A549 (cell line): ENCODE measurements at regions not wholly inside any gene's neighbourhood (a gene's known extent, or its start where the extent isn't known, plus 50 kb on each side); places are given as distances from the start of the nearest gene placed in this dataset.

ENCODE experiments used
- ATAC-seq, 2 experiments: fragments of 200-7000 bp in 1 of 2; fragments of >200 bp in 1 of 2; cut with Nextera tagmentation in 1 of 2; cut with Tn5 transposase in 1 of 2; 3 replicates each; pipeline versions ENCODE4 v1.8.0 to v1.9.1; 2018 to 2020; ENCODE audit warnings: mild to moderate bottlenecking in 1 of 2, moderate library complexity in 1 of 2
- CTCF ChIA-PET: fragments of 300-600 bp; sonication (Branson Sonifier 250); formaldehyde crosslinking; extraction: SDS; loops from one replicate; lab custom pipeline; 2021; ENCODE audit warnings: antibody characterized with exemption, inconsistent platforms; lab: Yijun Ruan, JAX
- POLR2A ChIA-PET: fragments of 350-600 bp; formaldehyde crosslinking; extraction: SDS; loops from one replicate; lab custom pipeline; 2021; ENCODE audit warnings: antibody characterized with exemption, inconsistent platforms; lab: Yijun Ruan, JAX
- DNase-seq, 2 experiments: peaks; one replicate each; pipeline versions ENCODE4 v3.0.0 to v3.0.0-alpha.2; 2011 to 2016; ENCODE audit warnings: low read depth in 1 of 2, low spot score in 1 of 2
- FAIRE-seq: peaks from 2 replicates; lab custom pipeline; 2011; peaks lifted over from hg19 to GRCh38; lab: Jason Lieb, UNC
- H3K27ac ChIP-seq, 2 experiments: fragments of >200 bp; sonication (Bioruptor Twin); formaldehyde crosslinking; 3 replicates each; pipeline ENCODE4 v1.5.1; 2016 to 2017
- H3K4me1 ChIP-seq: fragments of >200 bp; sonication (Bioruptor Twin); formaldehyde crosslinking; 3 replicates; pipeline ENCODE4 v1.6.1; 2016
- H3K4me2 ChIP-seq: fragments of >200 bp; sonication (Bioruptor Twin); formaldehyde crosslinking; 3 replicates; pipeline ENCODE4 v1.6.1; 2016
- H3K4me3 ChIP-seq: fragments of >200 bp; sonication (Bioruptor Twin); formaldehyde crosslinking; 3 replicates; pipeline ENCODE4 v1.5.1; 2016
- H3K9me3 ChIP-seq: fragments of >200 bp; sonication (Bioruptor Twin); formaldehyde crosslinking; 3 replicates; pipeline ENCODE4 v1.6.1; 2016
- CEBPB ChIP-seq, 2 experiments: fragments of >200 bp in 1 of 2; sonication (Bioruptor Twin) in 1 of 2; formaldehyde crosslinking in 1 of 2; IDR thresholded peaks; 2 replicates each; pipeline ENCODE4 v1.6.1; 2012 to 2016
- EHF ChIP-seq: fragments of 250-450 bp; sonication (Bioruptor Pico); IDR thresholded peaks from 2 replicates; pipeline ENCODE4 v1.5.0; 2020; ENCODE audit warnings: mild to moderate bottlenecking
- EHMT2 ChIP-seq: fragments of 200-600 bp; sonication (generic); IDR thresholded peaks from 2 replicates; pipeline ENCODE4 v1.6.1; 2016; ENCODE audit warnings: antibody characterized with exemption, low read depth, mild to moderate bottlenecking, moderate library complexity
- EP300 ChIP-seq, 2 experiments: fragments of >200 bp; sonication (Bioruptor Twin); formaldehyde crosslinking; IDR thresholded peaks; 2 replicates in 1 of 2; 3 replicates in 1 of 2; pipeline ENCODE4 v1.6.1; 2016 to 2017
- ESRRA ChIP-seq: fragments of 150-350 bp; IDR thresholded peaks from 2 replicates; pipeline ENCODE4 v1.6.1; 2014; ENCODE audit warnings: mild to moderate bottlenecking, low read length, borderline replicate concordance
- FOSB ChIP-seq: fragments of 250-450 bp; sonication (Bioruptor Pico); IDR thresholded peaks from 2 replicates; pipeline ENCODE4 v1.5.0; 2020; ENCODE audit warnings: mild to moderate bottlenecking, moderate library complexity
- GATA3 ChIP-seq: IDR thresholded peaks from 2 replicates; pipeline ENCODE4 v1.6.1; 2012; ENCODE audit warnings: borderline replicate concordance
- HEYL ChIP-seq: fragments of 250-450 bp; sonication (Bioruptor Pico); IDR thresholded peaks from 2 replicates; pipeline ENCODE4 v1.8.0; 2021; ENCODE audit warnings: mild to moderate bottlenecking, moderate library complexity
- JUN ChIP-seq, 2 experiments: fragments of >200 bp; sonication (Bioruptor Twin); formaldehyde crosslinking; IDR thresholded peaks; 2 replicates in 1 of 2; 3 replicates in 1 of 2; pipeline ENCODE4 v1.6.1; 2016 to 2017
- MAZ ChIP-seq: fragments of 150-350 bp; IDR thresholded peaks from 2 replicates; pipeline ENCODE4 v1.6.1; 2014; ENCODE audit warnings: antibody characterized with exemption, low read depth, low read length, borderline replicate concordance
- MYC ChIP-seq: IDR thresholded peaks from 2 replicates; pipeline ENCODE4 v1.6.1; 2012; ENCODE audit warnings: mild to moderate bottlenecking, inconsistent platforms, low read length, improper control_type of control experiment, borderline replicate concordance
- NPAS2 ChIP-seq: fragments of 250-450 bp; sonication (Bioruptor Pico); IDR thresholded peaks from 2 replicates; pipeline ENCODE4 v1.8.0; 2022; ENCODE audit warnings: mild to moderate bottlenecking, moderate library complexity, borderline replicate concordance
- POLR2A ChIP-seq: IDR thresholded peaks from 2 replicates; pipeline ENCODE4 v1.6.1; 2012; ENCODE audit warnings: mild to moderate bottlenecking, low read length
- POLR2AphosphoS2 ChIP-seq: conservative IDR thresholded peaks from 2 replicates; pipeline ENCODE4 v1.6.1; 2012; ENCODE audit warnings: low read length, improper control_type of control experiment, inconsistent platforms
- RAD21 ChIP-seq, 2 experiments: fragments of >200 bp in 1 of 2; sonication (Bioruptor Twin) in 1 of 2; formaldehyde crosslinking in 1 of 2; IDR thresholded peaks in 1 of 2; conservative IDR thresholded peaks in 1 of 2; 2 replicates in 1 of 2; 3 replicates in 1 of 2; pipeline ENCODE4 v1.6.1; 2012 to 2018; ENCODE audit warnings: inconsistent platforms in 1 of 2
- RARB ChIP-seq: fragments of 250-450 bp; sonication (Bioruptor Pico); IDR thresholded peaks from 2 replicates; pipeline ENCODE4 v1.8.0; 2021; ENCODE audit warnings: mild to moderate bottlenecking, moderate library complexity
- RCOR1 ChIP-seq: fragments of 150-350 bp; IDR thresholded peaks from 2 replicates; pipeline ENCODE4 v1.6.1; 2014; ENCODE audit warnings: antibody characterized with exemption, low read length, low read depth
- RNF2 ChIP-seq: fragments of 200-600 bp; sonication (generic); IDR thresholded peaks from 2 replicates; pipeline ENCODE4 v1.6.1; 2016; ENCODE audit warnings: low read depth, mild to moderate bottlenecking, antibody characterized with exemption, moderate library complexity, borderline replicate concordance
- SMC3 ChIP-seq: fragments of >200 bp; sonication (Bioruptor Twin); formaldehyde crosslinking; IDR thresholded peaks from 3 replicates; pipeline ENCODE4 v1.6.1; 2018; ENCODE audit warnings: inconsistent platforms
- SREBF2 ChIP-seq: fragments of 450-650 bp; IDR thresholded peaks from 2 replicates; pipeline ENCODE4 v1.6.1; 2014; ENCODE audit warnings: mild to moderate bottlenecking, moderate library complexity
- TP53 ChIP-seq: fragments of 250-450 bp; sonication (Bioruptor Pico); IDR thresholded peaks from 2 replicates; pipeline ENCODE4 v1.5.0; 2021; ENCODE audit warnings: mild to moderate bottlenecking, moderate library complexity
- ZC3H11A ChIP-seq: fragments of 450-650 bp; IDR thresholded peaks from 2 replicates; pipeline ENCODE4 v1.6.1; 2014; ENCODE audit warnings: antibody characterized with exemption, mild to moderate bottlenecking
- ZFP36 ChIP-seq: fragments of 450-650 bp; IDR thresholded peaks from 2 replicates; pipeline ENCODE4 v1.6.1; 2014; ENCODE audit warnings: borderline replicate concordance; ENCODE audit not compliant: partially characterized antibody
- WGBS: methylation state at CpG from one replicate; pipeline ENCODE4 v1.1.6; 2017; ENCODE audit errors: missing lambda C conversion rate; 5-methylcytosine and 5-hydroxymethylcytosine counted together
- TF ChIP-seq, protein P1 (sequence below): fragments of >200 bp; sonication (Bioruptor Twin); formaldehyde crosslinking; IDR thresholded peaks from 3 replicates; pipeline ENCODE4 v1.6.1; 2016
- TF ChIP-seq, protein P2 (sequence below): fragments of >200 bp; sonication (Bioruptor Twin); formaldehyde crosslinking; IDR thresholded peaks from 3 replicates; pipeline ENCODE4 v1.5.1; 2016
- TF ChIP-seq, protein P3 (sequence below): fragments of 200-600 bp; sonication (generic); IDR thresholded peaks from 2 replicates; pipeline ENCODE4 v1.6.1; 2016; ENCODE audit warnings: antibody characterized with exemption, mild to moderate bottlenecking, moderate library complexity

DNA sequence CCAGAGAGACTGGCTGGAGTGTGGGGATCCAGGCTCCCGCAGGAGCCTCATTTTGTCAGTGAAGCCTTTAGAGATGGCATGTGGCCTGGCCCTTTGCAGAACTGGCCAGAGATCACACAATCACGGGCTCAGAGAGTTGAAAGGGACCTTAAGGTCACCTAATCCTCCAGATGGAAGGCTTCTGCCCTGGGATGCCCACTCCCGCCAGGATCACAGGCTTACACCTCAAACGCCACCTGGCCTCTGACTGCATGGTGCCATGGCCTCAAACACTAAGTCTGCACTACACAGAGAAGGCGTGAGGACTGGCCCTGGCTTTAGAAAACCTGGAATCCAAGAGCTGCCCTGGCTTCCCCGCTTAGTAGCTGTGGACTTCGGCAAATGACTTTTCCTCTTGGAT lies 306.8 kb upstream of the CCL2 start:
- no peak for ATAC-seq
- POLR2A ChIA-PET: no interaction called here
- Histone ChIP-seq H3K4me2 (no peak overlapping the region), H3K9me3 (no peaks in the 10 kb centered on the region), H3K4me1 (no peaks in the 10 kb centered on the region), H3K27ac (no peak overlapping the region), H3K4me3 (no peak overlapping the region)
- WGBS: 18% methylated on average over 6 of the region's 7 CpGs
- FAIRE-seq: no peak
- DNase-seq: no peak
- CTCF ChIA-PET: interaction anchor here (1.0 kb wide), 1 partner anchor 15 kb away, joined by 4 read pairs; no protein-coding TSS in a partner anchor
- TF ChIP-seq RCOR1: no peak
- TF ChIP-seq SREBF2: no peak
- TF ChIP-seq MYC: no peak
- TF ChIP-seq NPAS2: no peak
- no peak for TF ChIP-seq ESRRA
- no peak for TF ChIP-seq RNF2
- TF ChIP-seq, protein P1, sequence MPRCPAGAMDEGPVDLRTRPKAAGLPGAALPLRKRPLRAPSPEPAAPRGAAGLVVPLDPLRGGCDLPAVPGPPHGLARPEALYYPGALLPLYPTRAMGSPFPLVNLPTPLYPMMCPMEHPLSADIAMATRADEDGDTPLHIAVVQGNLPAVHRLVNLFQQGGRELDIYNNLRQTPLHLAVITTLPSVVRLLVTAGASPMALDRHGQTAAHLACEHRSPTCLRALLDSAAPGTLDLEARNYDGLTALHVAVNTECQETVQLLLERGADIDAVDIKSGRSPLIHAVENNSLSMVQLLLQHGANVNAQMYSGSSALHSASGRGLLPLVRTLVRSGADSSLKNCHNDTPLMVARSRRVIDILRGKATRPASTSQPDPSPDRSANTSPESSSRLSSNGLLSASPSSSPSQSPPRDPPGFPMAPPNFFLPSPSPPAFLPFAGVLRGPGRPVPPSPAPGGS: no peak
- TF ChIP-seq, protein P2, sequence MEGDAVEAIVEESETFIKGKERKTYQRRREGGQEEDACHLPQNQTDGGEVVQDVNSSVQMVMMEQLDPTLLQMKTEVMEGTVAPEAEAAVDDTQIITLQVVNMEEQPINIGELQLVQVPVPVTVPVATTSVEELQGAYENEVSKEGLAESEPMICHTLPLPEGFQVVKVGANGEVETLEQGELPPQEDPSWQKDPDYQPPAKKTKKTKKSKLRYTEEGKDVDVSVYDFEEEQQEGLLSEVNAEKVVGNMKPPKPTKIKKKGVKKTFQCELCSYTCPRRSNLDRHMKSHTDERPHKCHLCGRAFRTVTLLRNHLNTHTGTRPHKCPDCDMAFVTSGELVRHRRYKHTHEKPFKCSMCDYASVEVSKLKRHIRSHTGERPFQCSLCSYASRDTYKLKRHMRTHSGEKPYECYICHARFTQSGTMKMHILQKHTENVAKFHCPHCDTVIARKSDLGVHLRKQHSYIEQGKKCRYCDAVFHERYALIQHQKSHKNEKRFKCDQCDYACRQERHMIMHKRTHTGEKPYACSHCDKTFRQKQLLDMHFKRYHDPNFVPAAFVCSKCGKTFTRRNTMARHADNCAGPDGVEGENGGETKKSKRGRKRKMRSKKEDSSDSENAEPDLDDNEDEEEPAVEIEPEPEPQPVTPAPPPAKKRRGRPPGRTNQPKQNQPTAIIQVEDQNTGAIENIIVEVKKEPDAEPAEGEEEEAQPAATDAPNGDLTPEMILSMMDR: no peak
- TF ChIP-seq POLR2A: no peak
- TF ChIP-seq JUN (IDR thresholded peaks at IDR 0.05): no peak

DNA sequence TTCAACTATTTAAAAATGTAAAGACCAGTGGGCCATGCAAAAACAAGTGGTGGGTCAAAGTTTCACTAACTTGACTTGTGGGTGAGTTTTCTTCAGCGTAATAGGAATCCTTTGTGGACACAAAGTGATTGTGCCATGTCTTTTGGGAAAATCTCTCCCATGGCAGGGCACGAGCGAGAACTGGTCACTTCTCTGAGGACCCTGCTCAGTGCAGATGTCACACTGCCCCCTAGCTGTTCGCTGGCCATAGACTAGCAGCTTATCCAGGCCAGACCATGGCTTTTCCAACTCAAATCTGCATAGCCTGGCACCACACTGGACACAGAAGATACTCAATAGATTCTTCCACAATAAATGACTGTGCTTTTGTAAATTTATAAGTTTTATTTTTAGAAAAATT lies 306.0 kb upstream of the CCL2 start:
- FAIRE-seq (no peak), DNase-seq (peak in 1 of 2 experiments; percentile 42), ATAC-seq (peak; percentile 49 to 88; a peak in 3 of 6 replicates)
- no peak overlapping the region for H3K27ac ChIP-seq
- TF ChIP-seq, protein P2: peak; percentile 30
- peak in 1 of 2 experiments; percentile 53; a peak in 2 of 5 replicates for TF ChIP-seq RAD21 (conservative IDR thresholded peaks at IDR 0.05 in 1 of 2, IDR thresholded peaks at IDR 0.05 in 1 of 2)
- TF ChIP-seq RARB: no peak
- TF ChIP-seq JUN (IDR thresholded peaks at IDR 0.05): no peak
- 0 out of 3 replicates have a peak, but pooled peaks have one; percentile 6 for TF ChIP-seq SMC3
- CTCF ChIA-PET: interaction anchor here (0.6 to 1.0 kb wide), 2 partner anchors 10 to 14 kb away, joined by 4 read pairs; no protein-coding TSS in a partner anchor
- H3K4me3 ChIP-seq: no peak overlapping the region
- H3K4me1 ChIP-seq: no peaks in the 10 kb centered on the region
- H3K9me3 ChIP-seq: no peaks in the 10 kb centered on the region
- no peak overlapping the region for H3K4me2 ChIP-seq
- POLR2A ChIA-PET: no interaction called here
- WGBS: 8% methylated on average over 4 of the region's 4 CpGs

DNA sequence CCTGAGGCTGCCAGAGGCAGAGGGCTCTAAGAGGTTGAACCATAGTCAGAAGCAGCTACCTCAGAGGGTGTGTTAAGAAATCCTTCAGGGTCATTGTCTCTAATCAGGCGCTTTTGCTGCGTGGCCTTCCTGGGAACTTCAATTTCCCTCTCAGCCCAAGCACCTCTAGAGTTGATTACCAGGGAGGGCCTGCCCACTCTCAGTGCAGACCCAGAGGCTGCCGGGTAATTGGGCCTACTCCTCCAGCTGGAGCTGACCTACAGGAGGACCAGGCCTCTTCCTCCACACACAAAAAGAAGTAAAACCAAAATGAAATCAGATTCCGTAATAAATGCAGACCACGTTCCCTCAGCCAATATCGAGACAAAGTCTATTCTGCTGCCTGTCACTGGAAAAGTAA lies 305.0 kb upstream of the CCL2 start:
- ATAC-seq (no peak), DNase-seq (no peak), FAIRE-seq (no peak)
- H3K4me2 ChIP-seq: no peak overlapping the region
- H3K9me3 ChIP-seq: no peaks in the 10 kb centered on the region
- ChIA-PET CTCF (no interaction called here), POLR2A (no interaction called here)
- H3K4me3 ChIP-seq: no peak overlapping the region
- H3K27ac ChIP-seq: no peak overlapping the region
- 22% methylated on average over 6 of the region's 6 CpGs for WGBS
- H3K4me1 ChIP-seq: no peaks in the 10 kb centered on the region
- TF ChIP-seq RAD21 (conservative IDR thresholded peaks at IDR 0.05 in 1 of 2, IDR thresholded peaks at IDR 0.05 in 1 of 2) (no peak), CEBPB (IDR thresholded peaks at IDR 0.05) (no peak), POLR2AphosphoS2 (no peak), MAZ (no peak), HEYL (CRISPR knock-in tag) (no peak), EHF (no peak), ZFP36 (no peak), ZC3H11A (no peak), EP300 (IDR thresholded peaks at IDR 0.05) (no peak), FOSB (CRISPR knock-in tag) (no peak), EHMT2 (no peak), RARB (no peak), POLR2A (no peak), NPAS2 (no peak), TP53 (no peak), GATA3 (no peak)
- TF ChIP-seq, protein P3, sequence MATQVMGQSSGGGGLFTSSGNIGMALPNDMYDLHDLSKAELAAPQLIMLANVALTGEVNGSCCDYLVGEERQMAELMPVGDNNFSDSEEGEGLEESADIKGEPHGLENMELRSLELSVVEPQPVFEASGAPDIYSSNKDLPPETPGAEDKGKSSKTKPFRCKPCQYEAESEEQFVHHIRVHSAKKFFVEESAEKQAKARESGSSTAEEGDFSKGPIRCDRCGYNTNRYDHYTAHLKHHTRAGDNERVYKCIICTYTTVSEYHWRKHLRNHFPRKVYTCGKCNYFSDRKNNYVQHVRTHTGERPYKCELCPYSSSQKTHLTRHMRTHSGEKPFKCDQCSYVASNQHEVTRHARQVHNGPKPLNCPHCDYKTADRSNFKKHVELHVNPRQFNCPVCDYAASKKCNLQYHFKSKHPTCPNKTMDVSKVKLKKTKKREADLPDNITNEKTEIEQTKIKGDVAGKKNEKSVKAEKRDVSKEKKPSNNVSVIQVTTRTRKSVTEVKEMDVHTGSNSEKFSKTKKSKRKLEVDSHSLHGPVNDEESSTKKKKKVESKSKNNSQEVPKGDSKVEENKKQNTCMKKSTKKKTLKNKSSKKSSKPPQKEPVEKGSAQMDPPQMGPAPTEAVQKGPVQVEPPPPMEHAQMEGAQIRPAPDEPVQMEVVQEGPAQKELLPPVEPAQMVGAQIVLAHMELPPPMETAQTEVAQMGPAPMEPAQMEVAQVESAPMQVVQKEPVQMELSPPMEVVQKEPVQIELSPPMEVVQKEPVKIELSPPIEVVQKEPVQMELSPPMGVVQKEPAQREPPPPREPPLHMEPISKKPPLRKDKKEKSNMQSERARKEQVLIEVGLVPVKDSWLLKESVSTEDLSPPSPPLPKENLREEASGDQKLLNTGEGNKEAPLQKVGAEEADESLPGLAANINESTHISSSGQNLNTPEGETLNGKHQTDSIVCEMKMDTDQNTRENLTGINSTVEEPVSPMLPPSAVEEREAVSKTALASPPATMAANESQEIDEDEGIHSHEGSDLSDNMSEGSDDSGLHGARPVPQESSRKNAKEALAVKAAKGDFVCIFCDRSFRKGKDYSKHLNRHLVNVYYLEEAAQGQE: no peak
